Calu3 (cell line): ENCODE measurements at regions not wholly inside any gene's neighbourhood (a gene's known extent, or its start where the extent isn't known, plus 50 kb on each side); places are given as distances from the start of the nearest gene placed in this dataset.

ENCODE experiments used
- BruUV-seq: library from RNA; stranded (reverse); fragments of 400-500 nt; replicated peaks from 2 replicates; lab custom pipeline; 2021; lab: Mats Ljungman, UMichigan
- CTCF ChIA-PET: fragments of 300-600 bp; sonication (Branson Sonifier 250); formaldehyde crosslinking; loops from one replicate; lab custom pipeline; 2022; ENCODE audit warnings: antibody characterized with exemption; lab: Charles Lee
- DNase-seq: peaks from one replicate; pipeline ENCODE4 v3.0.0; 2022
- H3K27ac Mint-ChIP-seq: one replicate; pipeline ENCODE4 v1.8.0; 2022; ENCODE audit warnings: mixed read lengths; ENCODE audit not compliant: unreplicated experiment
- H3K27me3 Mint-ChIP-seq: one replicate; pipeline ENCODE4 v1.8.0; 2022; ENCODE audit warnings: mixed read lengths; ENCODE audit not compliant: unreplicated experiment
- H3K36me3 Mint-ChIP-seq: one replicate; pipeline ENCODE4 v1.8.0; 2022; ENCODE audit warnings: mild to moderate bottlenecking, moderate library complexity, mixed read lengths; ENCODE audit not compliant: insufficient read depth, unreplicated experiment
- H3K4me1 Mint-ChIP-seq: one replicate; pipeline ENCODE4 v1.8.0; 2022; ENCODE audit warnings: mild to moderate bottlenecking, low read depth, mixed read lengths; ENCODE audit not compliant: unreplicated experiment
- H3K4me3 Mint-ChIP-seq: one replicate; pipeline ENCODE4 v1.8.0; 2022; ENCODE audit warnings: mild to moderate bottlenecking, low read depth, moderate library complexity, mixed read lengths; ENCODE audit not compliant: unreplicated experiment
- H3K9me3 Mint-ChIP-seq: one replicate; pipeline ENCODE4 v1.8.0; 2022; ENCODE audit warnings: low read depth, mixed read lengths; ENCODE audit not compliant: unreplicated experiment
- CTCF ChIP-seq: fragments of 200-600 bp; IDR thresholded peaks from one replicate; pipeline ENCODE4 v1.8.0; 2022; ENCODE audit warnings: antibody characterized with exemption; ENCODE audit not compliant: unreplicated experiment
- intact Hi-C: fragments of 100-400 bp; cut with micrococcal nuclease; formaldehyde crosslinking; loops from one replicate; pipeline ENCODE4 v1.10.0; 2022; ENCODE audit not compliant: unreplicated experiment

- Mint-ChIP-seq H3K27me3 (no peaks in the 10 kb centered on the region), H3K4me1 (no peaks in the 10 kb centered on the region), H3K9me3 (peaks cover 5% of the 10 kb centered on the region), H3K36me3 (no peaks in the 10 kb centered on the region), H3K4me3 (no peak overlapping the region), H3K27ac (no peak overlapping the region)
- BruUV-seq, result no TSS peak
- TF ChIP-seq CTCF, result no peak
- intact Hi-C loops, result no loop called here
- no peak for DNase-seq
- CTCF ChIA-PET, result no interaction called here
Measured at GRCh38 chr6:40672087-40672486, 84.9 kb upstream of the LRFN2 start.

GRCh38 chr6:40671694-40672050 lies 84.5 kb upstream of the LRFN2 start:
- Mint-ChIP-seq H3K27ac (no peak overlapping the region), H3K27me3 (no peaks in the 10 kb centered on the region), H3K4me1 (no peaks in the 10 kb centered on the region), H3K36me3 (no peaks in the 10 kb centered on the region), H3K4me3 (no peak overlapping the region), H3K9me3 (peaks cover 5% of the 10 kb centered on the region)
- intact Hi-C loops, result no loop called here
- BruUV-seq, result no TSS peak
- CTCF ChIA-PET, result no interaction called here
- TF ChIP-seq CTCF, result no peak
- DNase-seq, result no peak

- intact Hi-C loops, result no loop called here
- no TSS peak for BruUV-seq
- CTCF ChIA-PET, result no interaction called here
- Mint-ChIP-seq H3K4me3 (no peak overlapping the region), H3K4me1 (no peaks in the 10 kb centered on the region), H3K36me3 (no peaks in the 10 kb centered on the region), H3K9me3 (peaks cover 5% of the 10 kb centered on the region), H3K27ac (no peak overlapping the region), H3K27me3 (no peaks in the 10 kb centered on the region)
- no peak for TF ChIP-seq CTCF
- no peak for DNase-seq
Measured at GRCh38 chr6:40671001-40671693, 84.0 kb upstream of the LRFN2 start.

- CTCF ChIA-PET, result no interaction called here
- H3K36me3 Mint-ChIP-seq, result no peaks in the 10 kb centered on the region
- intact Hi-C loops, result no loop called here
- no peak for TF ChIP-seq CTCF
- H3K27ac Mint-ChIP-seq, result no peak overlapping the region
- H3K4me1 Mint-ChIP-seq, result no peaks in the 10 kb centered on the region
- peaks cover 11% of the 10 kb centered on the region for H3K9me3 Mint-ChIP-seq
- H3K27me3 Mint-ChIP-seq, result no peaks in the 10 kb centered on the region
- no TSS peak for BruUV-seq
- DNase-seq, result no peak
- H3K4me3 Mint-ChIP-seq, result no peak overlapping the region
Measured at GRCh38 chr6:40669343-40669742, 82.2 kb upstream of the LRFN2 start.
